Nephron progenitor cell (in vitro differentiated cells): ENCODE measurements at regions not wholly inside any gene's neighbourhood (a gene's known extent, or its start where the extent isn't known, plus 50 kb on each side); places are given as distances from the start of the nearest gene placed in this dataset.

Experiments used
- DNase-seq: peaks from one replicate; pipeline ENCODE4 v3.0.0; 2021
- H3K27ac Mint-ChIP-seq: 2 replicates; pipeline ENCODE4 v1.8.0; 2021; ENCODE audit warnings: mild to moderate bottlenecking, moderate library complexity, mixed read lengths
- H3K27me3 Mint-ChIP-seq: 2 replicates; pipeline ENCODE4 v1.8.0; 2021; ENCODE audit warnings: mild to moderate bottlenecking, low read depth, mixed read lengths; ENCODE audit not compliant: poor library complexity
- H3K36me3 Mint-ChIP-seq: 2 replicates; pipeline ENCODE4 v1.8.0; 2021; ENCODE audit warnings: low read depth, mixed read lengths
- H3K4me1 Mint-ChIP-seq: 2 replicates; pipeline ENCODE4 v1.8.0; 2021; ENCODE audit warnings: mixed read lengths
- H3K4me3 Mint-ChIP-seq: 2 replicates; pipeline ENCODE4 v1.8.0; 2021; ENCODE audit warnings: mild to moderate bottlenecking, moderate library complexity, mixed read lengths
- H3K9me3 Mint-ChIP-seq: 2 replicates; pipeline ENCODE4 v1.8.0; 2021; ENCODE audit warnings: mild to moderate bottlenecking, moderate library complexity, mixed read lengths
- CTCF ChIP-seq: fragments of 200-600 bp; sonication (generic); IDR thresholded peaks from 2 replicates; pipeline ENCODE4 v1.5.0; 2021; ENCODE audit warnings: antibody characterized with exemption

GRCh38 chr4:13087041-13087440, 397.1 kb downstream of the RAB28 start:
- no peak overlapping the region for H3K4me3 Mint-ChIP-seq
- peaks cover 7% of the 10 kb centered on the region for H3K4me1 Mint-ChIP-seq
- no peak for DNase-seq
- H3K27ac Mint-ChIP-seq, result no peak overlapping the region
- H3K27me3 Mint-ChIP-seq, result peaks cover 3% of the 10 kb centered on the region
- no peak for TF ChIP-seq CTCF
- peaks cover 15% of the 10 kb centered on the region for H3K9me3 Mint-ChIP-seq
- peaks cover 5% of the 10 kb centered on the region for H3K36me3 Mint-ChIP-seq

GRCh38 chr4:13084210-13084609, 399.9 kb downstream of the RAB28 start:
- Mint-ChIP-seq H3K27me3 (peaks cover 3% of the 10 kb centered on the region), H3K36me3 (peaks cover 14% of the 10 kb centered on the region), H3K9me3 (peaks cover 39% of the 10 kb centered on the region), H3K4me3 (no peak overlapping the region), H3K27ac (no peak overlapping the region), H3K4me1 (no peaks in the 10 kb centered on the region)
- no peak for TF ChIP-seq CTCF
- no peak for DNase-seq

GRCh38 chr4:13081830-13082229, 402.3 kb downstream of the RAB28 start:
- Mint-ChIP-seq H3K27ac (no peak overlapping the region), H3K9me3 (peaks cover 39% of the 10 kb centered on the region), H3K27me3 (no peaks in the 10 kb centered on the region), H3K4me1 (no peaks in the 10 kb centered on the region), H3K4me3 (no peak overlapping the region), H3K36me3 (peaks cover 14% of the 10 kb centered on the region)
- TF ChIP-seq CTCF, result no peak
- no peak for DNase-seq

- peaks cover 7% of the 10 kb centered on the region for H3K27me3 Mint-ChIP-seq
- H3K27ac Mint-ChIP-seq, result no peak overlapping the region
- DNase-seq, result no peak
- H3K9me3 Mint-ChIP-seq, result peaks cover 8% of the 10 kb centered on the region
- H3K4me1 Mint-ChIP-seq, result no peaks in the 10 kb centered on the region
- H3K36me3 Mint-ChIP-seq, result peaks cover 6% of the 10 kb centered on the region
- H3K4me3 Mint-ChIP-seq, result no peak overlapping the region
- no peak for TF ChIP-seq CTCF
Measured at GRCh38 chr4:13067077-13067476, 417.1 kb downstream of the RAB28 start.

- Mint-ChIP-seq H3K27me3 (no peaks in the 10 kb centered on the region), H3K4me1 (no peaks in the 10 kb centered on the region), H3K9me3 (no peaks in the 10 kb centered on the region), H3K4me3 (no peak overlapping the region), H3K27ac (peak overlapping the region; percentile 1), H3K36me3 (no peaks in the 10 kb centered on the region)
- no peak for TF ChIP-seq CTCF
- DNase-seq, result no peak
Measured at GRCh38 chr4:13059019-13059418, 425.1 kb downstream of the RAB28 start.

GRCh38 chr4:13056630-13057189, 427.4 kb downstream of the RAB28 start:
- Mint-ChIP-seq H3K27me3 (no peaks in the 10 kb centered on the region), H3K9me3 (no peaks in the 10 kb centered on the region), H3K36me3 (no peaks in the 10 kb centered on the region), H3K4me3 (no peak overlapping the region), H3K27ac (no peak overlapping the region), H3K4me1 (no peaks in the 10 kb centered on the region)
- DNase-seq, result no peak
- no peak for TF ChIP-seq CTCF
